Activated CD4-positive, alpha-beta T cell treated with anti-CD3 and anti-CD28 coated beads, Interleukin-2, amount 10 ng/mL, durations not matched to agents 7 days and 5 days (primary cell): ENCODE measurements at regions not wholly inside any gene's neighbourhood (a gene's known extent, or its start where the extent isn't known, plus 50 kb on each side); places are given as distances from the start of the nearest gene placed in this dataset.

ENCODE experiments used
- CTCF ChIA-PET: fragments of 350-600 bp; sonication (Branson Sonifier 250); formaldehyde crosslinking; loops from one replicate; lab custom pipeline; 2021; ENCODE audit warnings: antibody characterized with exemption; lab: Charles Lee
- POLR2A ChIA-PET: fragments of 350-600 bp; sonication (Branson Sonifier 250); formaldehyde crosslinking; loops from one replicate; lab custom pipeline; 2021; ENCODE audit warnings: antibody characterized with exemption; lab: Charles Lee
- DNase-seq: peaks from one replicate; pipeline ENCODE4 v3.0.0-alpha.2; 2020
- H3K27ac Mint-ChIP-seq: one replicate; pipeline ENCODE4 v1.8.0; 2021; ENCODE audit warnings: mild to moderate bottlenecking, moderate library complexity, mixed read lengths
- H3K27me3 Mint-ChIP-seq: one replicate; pipeline ENCODE4 v1.8.0; 2021; ENCODE audit warnings: mixed read lengths
- H3K36me3 Mint-ChIP-seq: one replicate; pipeline ENCODE4 v1.8.0; 2021; ENCODE audit warnings: low read depth, mixed read lengths
- H3K4me1 Mint-ChIP-seq: one replicate; pipeline ENCODE4 v1.8.0; 2021; ENCODE audit warnings: mixed read lengths
- H3K4me3 Mint-ChIP-seq: one replicate; pipeline ENCODE4 v1.8.0; 2021; ENCODE audit warnings: mild to moderate bottlenecking, moderate library complexity, mixed read lengths
- H3K9me3 Mint-ChIP-seq: one replicate; pipeline ENCODE4 v1.8.0; 2021; ENCODE audit warnings: mixed read lengths

DNA sequence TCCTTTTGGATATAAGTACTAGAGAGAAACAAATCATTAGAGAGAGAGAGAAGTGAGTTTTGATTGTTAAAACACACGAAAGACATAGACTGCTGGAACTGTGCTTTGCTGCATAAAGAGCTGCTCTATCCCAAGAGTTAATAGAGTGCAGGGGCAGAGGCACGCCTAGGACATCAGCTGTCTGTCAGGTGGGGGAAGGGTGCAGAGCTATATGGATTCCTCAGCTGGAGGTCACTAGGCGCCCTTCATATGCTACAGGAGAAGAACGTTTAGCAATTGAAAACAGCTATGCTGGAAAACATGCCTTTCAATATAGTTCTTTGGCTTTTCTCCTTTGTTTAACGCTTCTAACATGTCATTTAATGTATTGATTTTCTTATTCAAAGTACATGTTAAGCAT lies 169.0 kb upstream of the MCHR2 start:
- no peaks in the 10 kb centered on the region for H3K4me1 Mint-ChIP-seq
- no peak overlapping the region for H3K4me3 Mint-ChIP-seq
- H3K27ac Mint-ChIP-seq = no peak overlapping the region
- H3K9me3 Mint-ChIP-seq = no peaks in the 10 kb centered on the region
- H3K27me3 Mint-ChIP-seq = peaks cover 4% of the 10 kb centered on the region
- no peak for DNase-seq
- CTCF ChIA-PET = no interaction called here
- no peaks in the 10 kb centered on the region for H3K36me3 Mint-ChIP-seq
- POLR2A ChIA-PET = interaction anchor here (0.6 kb wide), 1 partner anchor 414 kb away, joined by 5 read pairs; no protein-coding TSS in a partner anchor

DNA sequence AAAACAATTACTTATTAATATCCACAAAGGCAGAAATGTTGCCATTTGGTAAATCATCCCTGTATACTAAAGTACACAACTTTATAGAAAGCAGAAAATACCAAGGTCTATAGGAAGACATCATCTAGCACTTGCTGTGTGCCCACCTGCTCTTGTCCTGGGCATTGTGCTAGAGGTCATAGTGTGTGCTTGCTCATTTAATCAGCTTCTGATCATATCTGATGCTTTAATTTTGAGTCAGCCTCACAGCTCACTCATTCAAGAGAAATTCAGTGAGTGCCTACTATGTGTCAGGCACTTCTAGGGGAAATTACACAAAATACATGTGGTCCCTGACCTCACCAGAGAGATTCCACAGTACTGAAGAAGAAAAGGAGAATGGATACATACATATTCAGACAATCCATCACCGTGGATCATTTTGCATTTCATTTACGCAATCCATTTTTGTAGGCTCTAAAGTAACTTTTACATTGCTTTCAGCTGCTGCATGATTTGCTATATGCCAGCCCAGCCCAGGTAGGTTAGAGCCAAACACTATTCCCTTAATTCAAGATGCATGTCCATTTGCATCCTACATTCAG lies 167.9 kb upstream of the MCHR2 start:
- Mint-ChIP-seq H3K4me3 (no peak overlapping the region), H3K4me1 (no peaks in the 10 kb centered on the region), H3K9me3 (no peaks in the 10 kb centered on the region), H3K27ac (no peak overlapping the region), H3K27me3 (peaks cover 4% of the 10 kb centered on the region), H3K36me3 (no peaks in the 10 kb centered on the region)
- ChIA-PET CTCF (interaction anchor here (0.6 kb wide), 1 partner anchor 350 kb away, joined by 3 read pairs; no protein-coding TSS in a partner anchor), POLR2A (no interaction called here)
- no peak for DNase-seq

DNA sequence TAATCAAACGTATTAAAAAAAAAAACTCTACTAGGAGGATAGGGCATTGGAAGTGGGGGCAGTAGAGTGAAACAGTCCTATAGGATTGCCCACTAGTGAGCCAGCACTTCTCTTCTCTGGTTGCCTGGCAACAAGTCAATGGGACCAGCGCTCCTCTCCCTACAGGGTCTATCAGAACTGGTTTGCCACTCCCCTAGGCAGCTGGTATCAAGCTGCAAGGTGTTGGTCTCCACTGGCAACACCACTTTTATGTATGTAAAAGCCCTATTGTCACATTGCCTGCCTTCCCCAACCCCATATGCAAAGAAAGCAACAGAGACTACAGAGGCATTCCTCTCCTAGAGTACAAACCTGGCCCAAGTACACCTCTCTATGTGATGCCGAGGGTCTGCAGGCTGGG lies 166.9 kb upstream of the MCHR2 start:
- peaks cover 4% of the 10 kb centered on the region for H3K27me3 Mint-ChIP-seq

DNA sequence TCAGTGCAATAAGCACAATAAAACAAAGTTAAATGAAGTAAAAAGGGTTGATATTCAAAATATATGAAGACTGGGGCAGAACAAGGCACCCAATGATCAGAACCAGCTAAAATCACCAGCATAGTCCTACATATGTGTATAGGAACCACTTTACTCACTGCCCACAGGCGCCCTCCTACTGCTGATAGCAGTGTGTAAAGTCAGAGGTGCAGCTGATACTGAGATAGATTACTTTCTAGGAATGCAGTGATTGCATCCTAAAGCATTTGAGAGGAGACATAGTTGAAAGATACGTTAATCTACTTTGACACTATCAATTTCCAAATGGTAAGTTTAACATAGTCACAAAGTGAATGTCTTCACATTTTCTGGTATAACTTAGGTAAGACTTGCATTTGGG lies 161.1 kb upstream of the MCHR2 start:
- Mint-ChIP-seq H3K27me3 (no peaks in the 10 kb centered on the region), H3K4me1 (no peaks in the 10 kb centered on the region), H3K27ac (no peak overlapping the region), H3K36me3 (no peaks in the 10 kb centered on the region), H3K4me3 (no peak overlapping the region), H3K9me3 (no peaks in the 10 kb centered on the region)
- ChIA-PET POLR2A (no interaction called here), CTCF (no interaction called here)
- DNase-seq = no peak

More for the DNA sequence above, 166.9 kb upstream of the MCHR2 start:
- ChIA-PET CTCF (no interaction called here), POLR2A (no interaction called here)
- H3K27ac Mint-ChIP-seq = no peak overlapping the region
- no peak overlapping the region for H3K4me3 Mint-ChIP-seq
- DNase-seq = no peak
- H3K4me1 Mint-ChIP-seq = no peaks in the 10 kb centered on the region
- no peaks in the 10 kb centered on the region for H3K36me3 Mint-ChIP-seq
- H3K9me3 Mint-ChIP-seq = no peaks in the 10 kb centered on the region

DNA sequence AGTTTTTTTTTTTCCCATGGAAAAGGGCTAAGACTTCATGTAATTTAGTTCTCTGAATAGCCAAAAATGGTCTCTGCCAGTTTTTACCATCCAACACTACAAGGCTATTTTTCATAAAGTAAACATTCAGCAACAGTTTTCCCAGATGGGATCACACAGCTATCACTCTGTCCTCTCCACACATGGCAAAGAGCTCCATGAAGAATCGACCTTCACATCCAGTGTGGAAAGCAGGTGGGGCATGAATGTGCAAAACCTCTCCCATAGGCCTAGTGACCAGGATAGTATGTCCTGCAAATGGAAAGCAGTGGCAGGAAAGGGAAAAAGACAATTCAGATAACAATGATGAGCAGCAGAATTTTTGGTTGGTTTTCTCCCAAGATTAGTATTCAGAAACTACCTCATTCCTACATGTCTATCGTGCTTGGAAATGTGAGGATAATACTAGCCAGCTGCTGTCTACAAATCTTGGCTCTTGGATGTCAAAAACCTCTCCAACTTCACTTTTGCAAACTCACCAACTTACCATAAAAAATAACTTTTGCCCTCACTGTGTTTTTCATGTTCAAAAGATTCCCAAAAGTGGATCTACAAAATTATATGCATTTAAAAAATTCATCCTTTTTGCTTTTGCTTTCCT lies 159.7 kb upstream of the MCHR2 start:
- ChIA-PET CTCF (no interaction called here), POLR2A (interaction anchor here (0.6 kb wide), 1 partner anchor 359 kb away, joined by 3 read pairs; no protein-coding TSS in a partner anchor)
- H3K27ac Mint-ChIP-seq = no peak overlapping the region
- H3K36me3 Mint-ChIP-seq = no peaks in the 10 kb centered on the region
- H3K4me3 Mint-ChIP-seq = no peak overlapping the region
- DNase-seq = no peak
- H3K9me3 Mint-ChIP-seq = no peaks in the 10 kb centered on the region
- no peaks in the 10 kb centered on the region for H3K4me1 Mint-ChIP-seq
- H3K27me3 Mint-ChIP-seq = no peaks in the 10 kb centered on the region

DNA sequence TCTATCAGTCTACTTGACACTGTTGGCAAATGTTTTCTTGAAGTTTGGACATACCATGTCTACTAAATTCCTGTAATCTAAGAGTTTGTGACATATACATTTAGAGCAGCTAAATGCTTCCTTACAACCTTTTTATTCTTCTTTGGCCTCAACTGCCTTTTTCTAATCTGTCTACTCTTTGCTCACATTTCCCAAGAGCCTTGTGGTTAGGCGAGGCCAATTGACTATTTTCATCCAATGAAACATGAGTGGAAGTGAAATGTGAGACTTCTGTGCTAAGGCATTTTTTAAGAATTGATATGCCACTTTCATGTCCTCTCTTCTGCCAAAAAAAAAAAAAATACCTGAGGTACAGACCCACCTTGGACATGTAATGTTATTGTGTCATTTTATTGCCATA lies 158.2 kb upstream of the MCHR2 start:
- Mint-ChIP-seq H3K36me3 (no peaks in the 10 kb centered on the region), H3K4me3 (no peak overlapping the region), H3K4me1 (no peaks in the 10 kb centered on the region), H3K27ac (no peak overlapping the region), H3K27me3 (no peaks in the 10 kb centered on the region), H3K9me3 (no peaks in the 10 kb centered on the region)
- ChIA-PET CTCF (interaction anchor here (1.2 kb wide), 1 partner anchor 328 kb away, joined by 3 read pairs; no protein-coding TSS in a partner anchor), POLR2A (no interaction called here)
- no peak for DNase-seq

DNA sequence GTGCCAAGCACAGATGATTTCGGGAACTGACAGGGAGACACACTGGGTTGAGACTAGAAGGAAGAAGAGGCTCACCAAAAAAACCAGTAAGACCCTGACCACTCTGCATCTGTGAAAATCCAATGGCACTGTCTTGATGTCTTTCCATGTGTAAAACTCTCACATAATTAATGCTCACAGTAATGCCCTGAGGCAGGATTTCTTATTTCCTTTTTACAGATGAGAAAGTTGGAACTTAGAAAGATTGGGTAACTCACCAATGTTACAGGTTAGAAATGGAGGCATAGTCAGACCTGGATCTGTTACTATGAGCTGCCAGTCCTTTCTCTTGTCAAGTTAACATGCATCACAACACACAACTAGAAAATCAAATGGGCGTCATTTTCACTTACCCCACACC lies 151.0 kb upstream of the MCHR2 start:
- CTCF ChIA-PET = no interaction called here

GRCh38 chr6:100138346-100139022 lies 144.5 kb upstream of the MCHR2 start:
- H3K4me3 Mint-ChIP-seq = no peak overlapping the region
- H3K9me3 Mint-ChIP-seq = no peaks in the 10 kb centered on the region
- H3K36me3 Mint-ChIP-seq = no peaks in the 10 kb centered on the region
- no peaks in the 10 kb centered on the region for H3K4me1 Mint-ChIP-seq
- no peak overlapping the region for H3K27ac Mint-ChIP-seq
- no peaks in the 10 kb centered on the region for H3K27me3 Mint-ChIP-seq
- no peak for DNase-seq
- ChIA-PET CTCF (interaction anchor here (0.8 to 0.9 kb wide), 2 partner anchors 9 to 84 kb away, joined by 3 read pairs; no protein-coding TSS in a partner anchor), POLR2A (no interaction called here)

More for the DNA sequence above, 151.0 kb upstream of the MCHR2 start:
- POLR2A ChIA-PET = no interaction called here
- H3K27ac Mint-ChIP-seq = no peak overlapping the region
- H3K4me3 Mint-ChIP-seq = no peak overlapping the region
- no peaks in the 10 kb centered on the region for H3K36me3 Mint-ChIP-seq
- DNase-seq = no peak
- H3K9me3 Mint-ChIP-seq = no peaks in the 10 kb centered on the region
- no peaks in the 10 kb centered on the region for H3K4me1 Mint-ChIP-seq
- H3K27me3 Mint-ChIP-seq = peaks cover 2% of the 10 kb centered on the region

GRCh38 chr6:100137759-100138158 lies 143.7 kb upstream of the MCHR2 start:
- no peak for DNase-seq
- no peaks in the 10 kb centered on the region for H3K36me3 Mint-ChIP-seq
- no peaks in the 10 kb centered on the region for H3K27me3 Mint-ChIP-seq
- H3K4me3 Mint-ChIP-seq = no peak overlapping the region
- H3K9me3 Mint-ChIP-seq = no peaks in the 10 kb centered on the region
- ChIA-PET CTCF (no interaction called here), POLR2A (no interaction called here)
- H3K27ac Mint-ChIP-seq = no peak overlapping the region
- H3K4me1 Mint-ChIP-seq = no peaks in the 10 kb centered on the region

GRCh38 chr6:100136590-100136989 lies 142.6 kb upstream of the MCHR2 start:
- Mint-ChIP-seq H3K9me3 (no peaks in the 10 kb centered on the region), H3K36me3 (no peaks in the 10 kb centered on the region), H3K27ac (no peak overlapping the region), H3K4me3 (no peak overlapping the region), H3K27me3 (no peaks in the 10 kb centered on the region), H3K4me1 (no peaks in the 10 kb centered on the region)
- ChIA-PET POLR2A (no interaction called here), CTCF (no interaction called here)
- no peak for DNase-seq

DNA sequence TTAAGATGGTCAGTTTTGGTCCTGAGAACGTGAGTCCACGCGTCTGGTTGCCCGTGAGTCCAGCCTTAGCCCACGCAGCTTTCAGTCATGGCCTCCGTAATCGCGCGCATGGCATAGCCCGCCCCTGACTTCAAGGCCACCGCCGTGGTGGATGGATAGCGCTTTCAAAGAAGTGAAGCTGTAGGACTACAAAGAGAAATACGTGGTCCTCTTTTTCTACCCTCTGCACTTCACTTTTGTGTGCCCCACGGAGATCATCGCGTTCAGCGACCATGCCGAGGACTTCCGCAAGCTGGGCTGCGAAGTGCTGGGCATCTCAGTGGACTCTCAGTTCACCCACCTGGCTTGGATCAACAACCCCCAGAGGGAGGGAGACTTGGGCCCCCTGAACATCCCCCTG lies 142.0 kb upstream of the MCHR2 start:
- no peaks in the 10 kb centered on the region for H3K27me3 Mint-ChIP-seq
- H3K4me3 Mint-ChIP-seq = no peak overlapping the region
- peaks cover 1% of the 10 kb centered on the region for H3K9me3 Mint-ChIP-seq
- no peaks in the 10 kb centered on the region for H3K4me1 Mint-ChIP-seq
- POLR2A ChIA-PET = no interaction called here
- DNase-seq = no peak
- no peak overlapping the region for H3K27ac Mint-ChIP-seq
- no peaks in the 10 kb centered on the region for H3K36me3 Mint-ChIP-seq
- CTCF ChIA-PET = no interaction called here

GRCh38 chr6:100134703-100135102 lies 140.7 kb upstream of the MCHR2 start:
- Mint-ChIP-seq H3K4me3 (no peak overlapping the region), H3K27ac (no peak overlapping the region), H3K4me1 (no peaks in the 10 kb centered on the region), H3K36me3 (no peaks in the 10 kb centered on the region), H3K9me3 (peaks cover 4% of the 10 kb centered on the region), H3K27me3 (no peaks in the 10 kb centered on the region)
- ChIA-PET CTCF (no interaction called here), POLR2A (no interaction called here)
- no peak for DNase-seq

- CTCF ChIA-PET = no interaction called here
- no peak for DNase-seq
- Mint-ChIP-seq H3K27me3 (no peaks in the 10 kb centered on the region), H3K9me3 (peaks cover 4% of the 10 kb centered on the region), H3K36me3 (no peaks in the 10 kb centered on the region), H3K4me3 (no peak overlapping the region), H3K4me1 (no peaks in the 10 kb centered on the region), H3K27ac (no peak overlapping the region)
- POLR2A ChIA-PET = no interaction called here
Measured at GRCh38 chr6:100134297-100134696, 140.3 kb upstream of the MCHR2 start.
